Heart left ventricle (tissue), 16 donors: ENCODE measurements at regions not wholly inside any gene's neighbourhood (a gene's known extent, or its start where the extent isn't known, plus 50 kb on each side); places are given as distances from the start of the nearest gene placed in this dataset.

Experiments used
- ATAC-seq, 4 donors: fragments of 200-7000 bp; cut with Tn5 transposase; one replicate each; pipeline ENCODE4 v1.9.1; 2020 to 2022; ENCODE audit warnings: moderate library complexity in 4 of 4, mild to moderate bottlenecking in 3 of 4, moderate number of reproducible peaks in 1 of 4
- DNase-seq, 5 donors: peaks; one replicate each; pipeline ENCODE4 v3.0.0-alpha.2; 2020
- H3K27ac ChIP-seq, 12 donors: fragments of 200-600 bp; sonication (generic) in 4 of 12; one replicate each; pipeline versions ENCODE4 v1.5.0 to v1.8.0; 2016 to 2022; ENCODE audit warnings: mild to moderate bottlenecking in 2 of 12
- H3K27me3 ChIP-seq, 9 donors: fragments of 200-600 bp; sonication (generic) in 2 of 9; one replicate each; pipeline versions ENCODE4 v1.5.1 to v1.8.0; 2016 to 2022; ENCODE audit warnings: mild to moderate bottlenecking in 3 of 9
- H3K36me3 ChIP-seq, 9 donors: fragments of 200-600 bp; sonication (generic) in 2 of 9; one replicate each; pipeline versions ENCODE4 v1.5.0 to v1.8.0; 2018 to 2022; ENCODE audit warnings: mild to moderate bottlenecking in 2 of 9
- H3K4me1 ChIP-seq, 12 donors: fragments of 200-600 bp; sonication (generic) in 4 of 12; one replicate each; pipeline versions ENCODE4 v1.5.0 to v1.8.0; 2016 to 2022; ENCODE audit warnings: mild to moderate bottlenecking in 3 of 12
- H3K4me3 ChIP-seq, 12 donors: fragments of 200-600 bp; sonication (generic) in 4 of 12; one replicate each; pipeline versions ENCODE4 v1.5.0 to v1.8.0; 2017 to 2022; ENCODE audit warnings: mild to moderate bottlenecking in 9 of 12, moderate library complexity in 4 of 12
- H3K9me3 ChIP-seq, 12 donors: fragments of 200-600 bp; sonication (generic) in 4 of 12; one replicate each; pipeline versions ENCODE4 v1.5.0 to v1.8.0; 2016 to 2022; ENCODE audit warnings: mild to moderate bottlenecking in 1 of 12
- CTCF ChIP-seq, 12 donors: fragments of 200-600 bp; sonication (generic) in 4 of 12; IDR thresholded peaks; one replicate each; pipeline versions ENCODE4 v1.5.0 to v1.8.0; 2018 to 2022; ENCODE audit warnings: antibody characterized with exemption in 12 of 12, mild to moderate bottlenecking in 5 of 12
- POLR2A ChIP-seq, 2 donors: fragments of 450-650 bp; IDR thresholded peaks; one replicate each; pipeline ENCODE4 v1.6.1; 2017; ENCODE audit warnings: antibody characterized with exemption in 2 of 2, mild to moderate bottlenecking in 2 of 2, moderate library complexity in 2 of 2
- WGBS, 4 donors: extraction: QIAGEN DNeasy Blood & Tissue Kit in 2 of 4; methylation state at CpG; one replicate each; pipeline versions ENCODE4 v1.1.5 to v1.1.7; 2013 to 2018; 5-methylcytosine and 5-hydroxymethylcytosine counted together
- intact Hi-C, 10 donors: fragments of 100-400 bp; cut with DNase I; formaldehyde crosslinking; loops; one replicate each; pipeline versions ENCODE4 v1.11.1 to v1.14.2; 2022
- donor health status: ischemic (EF 13 %, LVEDD 7.1; RV severe dilation, severe dysfunction).
- donor health status: healthy with polysubstance abuse.
- donor health status: DM: no; HTN: yes; CAD: no.
- donor health status: DM: no; HTN: no; CAD: no.
- donor health status: ischemic (EF 25% LVEDD 6.9; RV normal size, moderate dysfunction).
- donor health status: ischemic (EF 25% LVEDD 5.7; RV mildly dilated, moderate dysfunction).
- donor health status: healthy.
- donor health status: DM: yes; HTN: yes; CAD: no.
- donor health status: ischemic (EF 35%, LVEDD 5.7; RV mildly dilated, moderate dysfunction).
- donor health status: nonischemic (EF 11% LVEDD 7.7; RV severe dilation, severe dysfunction).
- donor health status: DM: yes; HTN: yes; CAD: no.
- donor health status: PGD.
- donor health status: ischemic (EF 29% LVEDD 5.4; RV normal size, mild dysfunction).
- donor health status: nonischemic (EF 23%, LVEDD 6.1; RV moderate dilation, normal function).

GRCh38 chr4:38582445-38582844, 81.6 kb upstream of the KLF3 start:
- 33 to 66% (median 63%) methylated on average over 1 of the region's 1 CpG for WGBS, 4 donors
- Histone ChIP-seq H3K36me3 (no peaks in the 10 kb centered on the region), H3K27me3 (no peaks in the 10 kb centered on the region), H3K4me3 (no peak overlapping the region), H3K9me3 (no peaks in the 10 kb centered on the region), H3K27ac (peak overlapping the region in 2 of 12 donors; percentile 44 to 74), H3K4me1 (peaks cover 0 to 44% (median 0%) of the 10 kb centered on the region in 12 donors)
- intact Hi-C loops = no loop called here
- ATAC-seq = no peak
- no peak for DNase-seq
- TF ChIP-seq POLR2A (IDR thresholded peaks at IDR 0.05) = no peak
- TF ChIP-seq CTCF (IDR thresholded peaks at IDR 0.05) = no peak

GRCh38 chr4:38582889-38583470, 81.0 kb upstream of the KLF3 start:
- H3K4me3 ChIP-seq = no peak overlapping the region
- WGBS, 4 donors = 75 to 82% (median 76%) methylated on average over 3 of the region's 3 CpGs
- intact Hi-C loops = no loop called here
- DNase-seq = no peak
- H3K27me3 ChIP-seq = no peaks in the 10 kb centered on the region
- peak overlapping the region in 2 of 12 donors; percentile 44 to 74 for H3K27ac ChIP-seq
- H3K4me1 ChIP-seq = peaks cover 0 to 39% (median 0%) of the 10 kb centered on the region in 12 donors
- H3K36me3 ChIP-seq = no peaks in the 10 kb centered on the region
- no peaks in the 10 kb centered on the region for H3K9me3 ChIP-seq
- TF ChIP-seq CTCF (IDR thresholded peaks at IDR 0.05) (no peak), POLR2A (IDR thresholded peaks at IDR 0.05) (no peak)
- no peak for ATAC-seq

GRCh38 chr4:38585871-38586270, 78.1 kb upstream of the KLF3 start:
- no peak overlapping the region for H3K4me3 ChIP-seq
- no peaks in the 10 kb centered on the region for H3K36me3 ChIP-seq
- no peak overlapping the region for H3K27ac ChIP-seq
- no peak for ATAC-seq
- DNase-seq = no peak
- TF ChIP-seq POLR2A (IDR thresholded peaks at IDR 0.05) (no peak), CTCF (IDR thresholded peaks at IDR 0.05) (no peak)
- WGBS, 4 donors = 83 to 94% (median 89%) methylated on average over 1 of the region's 1 CpG
- peaks cover 0 to under 1% (median 0%) of the 10 kb centered on the region in 12 donors for H3K9me3 ChIP-seq
- H3K27me3 ChIP-seq = no peaks in the 10 kb centered on the region
- intact Hi-C loops = no loop called here
- H3K4me1 ChIP-seq = peaks cover 0 to 34% (median 0%) of the 10 kb centered on the region in 12 donors

GRCh38 chr4:38587106-38587505, 76.9 kb upstream of the KLF3 start:
- DNase-seq = no peak
- TF ChIP-seq CTCF (IDR thresholded peaks at IDR 0.05) = no peak
- TF ChIP-seq POLR2A (IDR thresholded peaks at IDR 0.05) = no peak

More at GRCh38 chr4:38587106-38587505, 76.9 kb upstream of the KLF3 start:
- intact Hi-C loops = no loop called here
- peaks cover 0 to 21% (median 0%) of the 10 kb centered on the region in 12 donors for H3K4me1 ChIP-seq
- no peaks in the 10 kb centered on the region for H3K36me3 ChIP-seq
- H3K9me3 ChIP-seq = peaks cover 0 to 6% (median 0%) of the 10 kb centered on the region in 12 donors
- H3K27ac ChIP-seq = no peak overlapping the region
- H3K4me3 ChIP-seq = no peak overlapping the region
- no peak for ATAC-seq
- no peaks in the 10 kb centered on the region for H3K27me3 ChIP-seq
